CD4-positive, alpha-beta memory T cell (primary cell): ENCODE measurements at regions not wholly inside any gene's neighbourhood (a gene's known extent, or its start where the extent isn't known, plus 50 kb on each side); places are given as distances from the start of the nearest gene placed in this dataset.

Experiments
- CTCF ChIA-PET: fragments of 350-600 bp; sonication (Branson Sonifier 250); formaldehyde crosslinking; loops from one replicate; lab custom pipeline; 2021; ENCODE audit warnings: inconsistent platforms; ENCODE audit not compliant: partially characterized antibody; lab: Charles Lee
- POLR2A ChIA-PET: fragments of 350-600 bp; sonication (Branson Sonifier 250); formaldehyde crosslinking; loops from one replicate; lab custom pipeline; 2021; ENCODE audit not compliant: partially characterized antibody; lab: Charles Lee
- DNase-seq, 5 donors: peaks; one replicate each; pipeline versions ENCODE4 v3.0.0 to v3.0.0-alpha.2; 2020 to 2022; ENCODE audit warnings: mixed read lengths in 1 of 5
- H3K27ac ChIP-seq: one replicate; pipeline ENCODE4 v1.7.0; 2013; ENCODE audit warnings: low read depth, low read length
- H3K27me3 ChIP-seq: 2 replicates; pipeline ENCODE4 v1.7.0; 2013; ENCODE audit warnings: mild to moderate bottlenecking, low read length, moderate library complexity; ENCODE audit not compliant: insufficient read depth
- H3K36me3 ChIP-seq: 2 replicates; pipeline ENCODE4 v1.7.0; 2013; ENCODE audit warnings: mild to moderate bottlenecking, low read length, moderate library complexity; ENCODE audit not compliant: insufficient read depth
- H3K4me1 ChIP-seq: 2 replicates; pipeline ENCODE4 v1.7.0; 2013; ENCODE audit warnings: mild to moderate bottlenecking, low read length, moderate library complexity; ENCODE audit not compliant: insufficient read depth
- H3K4me3 ChIP-seq, 2 donors: one replicate each; pipeline ENCODE4 v1.7.0; 2013; ENCODE audit warnings: low read length in 2 of 2, mild to moderate bottlenecking in 1 of 2
- H3K9me3 ChIP-seq, 2 donors: one replicate each; pipeline ENCODE4 v1.7.0; 2013; ENCODE audit warnings: low read length in 2 of 2, control low read depth in 1 of 2; ENCODE audit not compliant: control insufficient read depth in 1 of 2
- H3K27ac Mint-ChIP-seq, 7 donors: one replicate each; pipeline ENCODE4 v1.8.0; 2020 to 2021; ENCODE audit warnings: mixed read lengths in 7 of 7, mild to moderate bottlenecking in 6 of 7, inconsistent platforms in 3 of 7, moderate library complexity in 3 of 7
- H3K27me3 Mint-ChIP-seq, 2 donors: one replicate each; pipeline ENCODE4 v1.8.0; 2020 to 2021; ENCODE audit warnings: mixed read lengths in 2 of 2
- H3K36me3 Mint-ChIP-seq, 2 donors: one replicate each; pipeline ENCODE4 v1.8.0; 2020 to 2021; ENCODE audit warnings: mixed read lengths in 2 of 2, inconsistent platforms in 1 of 2, mild to moderate bottlenecking in 1 of 2
- H3K4me1 Mint-ChIP-seq, 4 donors: one replicate each; pipeline ENCODE4 v1.8.0; 2020 to 2021; ENCODE audit warnings: mixed read lengths in 4 of 4, mild to moderate bottlenecking in 1 of 4
- H3K4me3 Mint-ChIP-seq, 8 donors: one replicate each; pipeline ENCODE4 v1.8.0; 2020 to 2021; ENCODE audit warnings: mixed read lengths in 8 of 8, mild to moderate bottlenecking in 7 of 8, moderate library complexity in 6 of 8, inconsistent platforms in 3 of 8
- H3K9me3 Mint-ChIP-seq, 8 donors: one replicate each; pipeline ENCODE4 v1.8.0; 2020 to 2021; ENCODE audit warnings: mixed read lengths in 8 of 8, mild to moderate bottlenecking in 5 of 8, inconsistent platforms in 3 of 8, moderate library complexity in 1 of 8
- intact Hi-C: fragments of 100-400 bp; cut with micrococcal nuclease; formaldehyde crosslinking; loops from one replicate; pipeline ENCODE4 v1.15.1; 2023

- H3K4me3 ChIP-seq: no peak overlapping the region
- peaks cover 0 to 5% (median 0%) of the 10 kb centered on the region in 8 donors for H3K9me3 Mint-ChIP-seq
Observed at GRCh38 chr5:174609116-174609515, 115.3 kb upstream of the MSX2 start.

DNA sequence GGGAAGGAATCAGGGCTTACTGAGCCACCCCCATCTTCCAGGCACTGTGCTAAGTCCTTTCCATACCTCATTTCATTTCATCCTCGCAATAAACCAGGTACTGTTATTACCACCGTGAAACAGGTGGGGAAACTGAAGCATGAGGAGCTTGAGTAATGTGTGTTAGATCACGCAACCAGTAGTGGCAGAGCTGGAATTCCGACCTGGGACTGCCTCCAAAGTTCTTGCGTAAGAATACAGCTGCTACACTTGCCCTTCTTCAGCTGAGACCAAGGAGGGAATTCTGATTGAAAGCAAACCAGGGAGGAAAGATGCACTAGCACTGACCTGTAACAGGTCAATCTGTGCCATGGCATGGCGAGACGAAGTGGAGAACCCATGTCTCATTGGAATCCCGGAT lies 113.4 kb upstream of the MSX2 start:
- no peaks in the 10 kb centered on the region for H3K36me3 Mint-ChIP-seq
- ChIA-PET CTCF (no interaction called here), POLR2A (no interaction called here)
- H3K27ac ChIP-seq: no peak overlapping the region
- intact Hi-C loops: no loop called here
- H3K4me3 ChIP-seq: no peak overlapping the region
- H3K9me3 ChIP-seq: no peaks in the 10 kb centered on the region
- peaks cover 0 to 5% (median 3%) of the 10 kb centered on the region in 8 donors for H3K9me3 Mint-ChIP-seq
- H3K27me3 Mint-ChIP-seq: peaks cover 8% of the 10 kb centered on the region in 2 donors
- no peaks in the 10 kb centered on the region for H3K4me1 ChIP-seq
- H3K4me3 Mint-ChIP-seq: no peak overlapping the region
- DNase-seq: no peak
- no peak overlapping the region for H3K27ac Mint-ChIP-seq
- H3K36me3 ChIP-seq: no peaks in the 10 kb centered on the region
- H3K4me1 Mint-ChIP-seq: peaks cover 0 to 2% (median under 1%) of the 10 kb centered on the region in 4 donors
- H3K27me3 ChIP-seq: no peaks in the 10 kb centered on the region

More at GRCh38 chr5:174609116-174609515, 115.3 kb upstream of the MSX2 start:
- Mint-ChIP-seq H3K27ac (no peak overlapping the region), H3K4me3 (no peak overlapping the region), H3K36me3 (no peaks in the 10 kb centered on the region), H3K4me1 (peaks cover 0 to 2% (median under 1%) of the 10 kb centered on the region in 4 donors), H3K27me3 (peaks cover 6 to 7% of the 10 kb centered on the region in 2 donors)
- H3K27ac ChIP-seq: no peak overlapping the region
- no peaks in the 10 kb centered on the region for H3K27me3 ChIP-seq
- DNase-seq: no peak
- H3K36me3 ChIP-seq: no peaks in the 10 kb centered on the region
- no peaks in the 10 kb centered on the region for H3K4me1 ChIP-seq
- H3K9me3 ChIP-seq: no peaks in the 10 kb centered on the region
- intact Hi-C loops: no loop called here
- ChIA-PET CTCF (no interaction called here), POLR2A (no interaction called here)

DNA sequence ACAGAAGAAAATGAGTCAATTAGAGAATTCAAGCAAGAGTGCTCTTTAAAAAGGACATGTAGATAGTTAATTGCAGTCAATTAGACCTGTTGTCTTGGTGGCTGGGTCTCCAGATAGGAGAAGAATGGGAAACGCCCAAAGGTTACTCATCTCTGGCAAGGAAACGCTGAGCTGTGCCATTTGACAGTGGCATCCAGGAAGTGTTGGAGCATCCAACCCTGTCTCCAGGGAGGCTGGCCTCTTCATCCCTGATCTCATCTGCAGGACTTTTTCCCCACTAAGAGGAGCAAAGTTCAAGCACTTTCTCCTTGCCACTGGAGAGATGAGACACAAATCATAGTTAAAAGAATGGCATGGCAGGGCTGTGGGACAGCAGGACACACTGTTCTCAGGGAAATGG lies 111.7 kb upstream of the MSX2 start:
- intact Hi-C loops: no loop called here
- Mint-ChIP-seq H3K27ac (no peak overlapping the region), H3K4me1 (peaks cover 0 to 2% (median 0%) of the 10 kb centered on the region in 4 donors), H3K27me3 (peaks cover 2 to 5% of the 10 kb centered on the region in 2 donors), H3K4me3 (no peak overlapping the region), H3K9me3 (peaks cover 0 to 5% (median under 1%) of the 10 kb centered on the region in 8 donors), H3K36me3 (no peaks in the 10 kb centered on the region)
- Histone ChIP-seq H3K4me1 (no peaks in the 10 kb centered on the region), H3K9me3 (no peaks in the 10 kb centered on the region), H3K27me3 (no peaks in the 10 kb centered on the region), H3K27ac (no peak overlapping the region), H3K36me3 (no peaks in the 10 kb centered on the region), H3K4me3 (no peak overlapping the region)
- ChIA-PET POLR2A (no interaction called here), CTCF (no interaction called here)
- no peak for DNase-seq

- POLR2A ChIA-PET: no interaction called here
- H3K9me3 ChIP-seq: no peaks in the 10 kb centered on the region
- CTCF ChIA-PET: no interaction called here
Observed at GRCh38 chr5:174614500-174615135, 109.8 kb upstream of the MSX2 start.

GRCh38 chr5:174616036-174616435 lies 108.3 kb upstream of the MSX2 start:
- Histone ChIP-seq H3K9me3 (no peaks in the 10 kb centered on the region), H3K27ac (no peak overlapping the region), H3K4me3 (no peak overlapping the region), H3K27me3 (no peaks in the 10 kb centered on the region), H3K36me3 (no peaks in the 10 kb centered on the region), H3K4me1 (no peaks in the 10 kb centered on the region)
- no peaks in the 10 kb centered on the region for H3K36me3 Mint-ChIP-seq
- peaks cover 9% of the 10 kb centered on the region in 2 donors for H3K27me3 Mint-ChIP-seq
- no peak overlapping the region for H3K4me3 Mint-ChIP-seq
- ChIA-PET POLR2A (no interaction called here), CTCF (no interaction called here)
- H3K9me3 Mint-ChIP-seq: peaks cover 0 to 5% (median under 1%) of the 10 kb centered on the region in 8 donors
- DNase-seq: no peak
- intact Hi-C loops: no loop called here
- H3K4me1 Mint-ChIP-seq: no peaks in the 10 kb centered on the region
- no peak overlapping the region for H3K27ac Mint-ChIP-seq

More at GRCh38 chr5:174614500-174615135, 109.8 kb upstream of the MSX2 start:
- H3K36me3 ChIP-seq: no peaks in the 10 kb centered on the region
- Mint-ChIP-seq H3K9me3 (peaks cover 0 to 5% (median under 1%) of the 10 kb centered on the region in 8 donors), H3K27me3 (peaks cover 4 to 6% of the 10 kb centered on the region in 2 donors), H3K27ac (no peak overlapping the region), H3K36me3 (no peaks in the 10 kb centered on the region), H3K4me1 (no peaks in the 10 kb centered on the region), H3K4me3 (no peak overlapping the region)
- no peaks in the 10 kb centered on the region for H3K27me3 ChIP-seq
- no peak overlapping the region for H3K27ac ChIP-seq
- intact Hi-C loops: no loop called here
- no peak for DNase-seq
- H3K4me3 ChIP-seq: no peak overlapping the region
- H3K4me1 ChIP-seq: no peaks in the 10 kb centered on the region

DNA sequence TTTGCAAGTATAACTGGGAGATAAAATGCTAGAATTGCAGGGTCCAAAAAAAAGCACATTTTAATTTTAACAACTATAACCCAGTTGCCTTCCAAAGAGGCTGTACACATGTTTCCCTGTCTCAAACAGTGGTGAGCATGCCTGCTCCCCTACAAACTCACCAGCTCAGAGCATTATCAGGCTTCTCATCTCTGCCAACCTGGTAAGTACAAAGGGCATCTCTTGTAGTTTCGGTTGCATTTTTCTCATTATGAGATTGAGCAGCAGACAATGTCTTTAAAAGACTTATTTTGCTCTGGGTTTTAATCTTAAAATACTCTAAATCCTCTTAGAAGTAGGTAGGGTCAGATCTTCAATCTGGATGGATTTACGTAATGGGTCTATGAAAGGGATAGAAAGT lies 107.1 kb upstream of the MSX2 start:
- Mint-ChIP-seq H3K36me3 (no peaks in the 10 kb centered on the region), H3K9me3 (peaks cover 0 to 4% (median under 1%) of the 10 kb centered on the region in 8 donors), H3K4me1 (no peaks in the 10 kb centered on the region), H3K27me3 (peaks cover 9 to 12% of the 10 kb centered on the region in 2 donors), H3K4me3 (no peak overlapping the region), H3K27ac (no peak overlapping the region)
- Histone ChIP-seq H3K4me1 (no peaks in the 10 kb centered on the region), H3K36me3 (no peaks in the 10 kb centered on the region), H3K27ac (no peak overlapping the region), H3K4me3 (no peak overlapping the region), H3K27me3 (no peaks in the 10 kb centered on the region), H3K9me3 (no peaks in the 10 kb centered on the region)
- intact Hi-C loops: no loop called here
- CTCF ChIA-PET: no interaction called here
- DNase-seq: no peak
- POLR2A ChIA-PET: no interaction called here

DNA sequence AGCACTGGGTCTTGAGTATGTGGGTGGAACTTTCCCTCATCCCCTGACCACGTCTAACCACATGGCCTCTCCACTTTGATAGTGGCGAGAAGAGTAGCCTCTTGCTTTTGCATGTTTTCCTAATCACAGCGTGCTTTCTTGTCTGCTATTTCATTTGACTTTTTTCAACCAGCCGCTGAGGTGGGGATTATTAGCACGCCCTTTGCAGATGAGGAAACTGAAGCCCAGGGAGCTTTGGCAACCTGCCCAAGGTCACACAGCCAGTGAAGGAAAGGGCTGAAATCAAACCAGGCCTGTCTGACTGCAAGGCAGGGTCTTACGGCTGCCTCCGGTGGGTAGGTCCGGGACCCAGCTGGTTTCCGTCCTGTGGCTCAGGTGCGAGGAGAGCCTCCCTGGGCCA lies 106.5 kb upstream of the MSX2 start:
- POLR2A ChIA-PET: no interaction called here
- Mint-ChIP-seq H3K9me3 (peaks cover 0 to 4% (median 0%) of the 10 kb centered on the region in 8 donors), H3K27me3 (peaks cover 9 to 13% of the 10 kb centered on the region in 2 donors), H3K27ac (no peak overlapping the region), H3K4me1 (no peaks in the 10 kb centered on the region), H3K4me3 (no peak overlapping the region), H3K36me3 (no peaks in the 10 kb centered on the region)
- CTCF ChIA-PET: no interaction called here
- H3K36me3 ChIP-seq: no peaks in the 10 kb centered on the region
- H3K27me3 ChIP-seq: no peaks in the 10 kb centered on the region
- intact Hi-C loops: no loop called here
- H3K4me1 ChIP-seq: no peaks in the 10 kb centered on the region
- H3K4me3 ChIP-seq: no peak overlapping the region
- no peak overlapping the region for H3K27ac ChIP-seq
- no peak for DNase-seq
- no peaks in the 10 kb centered on the region for H3K9me3 ChIP-seq
